Cardiac fibroblast (primary cell): ENCODE measurements at regions not wholly inside any gene's neighbourhood (a gene's known extent, or its start where the extent isn't known, plus 50 kb on each side); places are given as distances from the start of the nearest gene placed in this dataset.

ENCODE experiments used
- DNase-seq, 2 donors: peaks; one replicate each; pipeline versions ENCODE4 v3.0.0 to v3.0.0-alpha.2; 2010; ENCODE audit warnings: low read depth in 2 of 2
- H3K4me3 ChIP-seq, 2 donors: replicated peaks in 1 of 2; 1 replicate in 1 of 2; 2 replicates in 1 of 2; pipeline ENCODE4 v1.5.1; 2011; ENCODE audit warnings: low read depth in 2 of 2, low read length in 2 of 2, mild to moderate bottlenecking in 2 of 2, moderate library complexity in 1 of 2
- CTCF ChIP-seq: IDR thresholded peaks from one replicate; pipeline ENCODE4 v1.5.1; 2011; ENCODE audit warnings: low read depth, mild to moderate bottlenecking, low read length, inconsistent platforms

- TF ChIP-seq CTCF = peak; percentile 44
- no peak for DNase-seq
- H3K4me3 ChIP-seq = no peak overlapping the region
These were observed 73.5 kb upstream of the NEDD4L start for GRCh38 chr18:57970356-57971095.

GRCh38 chr18:57969824-57970223 lies 74.2 kb upstream of the NEDD4L start:
- no peak for DNase-seq
- H3K4me3 ChIP-seq = no peak overlapping the region
- no peak for TF ChIP-seq CTCF

GRCh38 chr18:57965246-57965645 lies 78.8 kb upstream of the NEDD4L start:
- H3K4me3 ChIP-seq = no peak overlapping the region
- DNase-seq = no peak
- no peak for TF ChIP-seq CTCF

GRCh38 chr18:57961876-57962505 lies 82.0 kb upstream of the NEDD4L start:
- TF ChIP-seq CTCF = no peak
- H3K4me3 ChIP-seq = no peak overlapping the region
- DNase-seq = no peak

GRCh38 chr18:57961411-57961810 lies 82.6 kb upstream of the NEDD4L start:
- TF ChIP-seq CTCF = no peak
- no peak for DNase-seq
- no peak overlapping the region for H3K4me3 ChIP-seq

GRCh38 chr18:57959278-57959677 lies 84.7 kb upstream of the NEDD4L start:
- peak; percentile 48 for TF ChIP-seq CTCF
- peak; percentile 59 to 72 for DNase-seq
- H3K4me3 ChIP-seq = no peak overlapping the region
